Aorta (tissue), 5 donors: ENCODE measurements at regions not wholly inside any gene's neighbourhood (a gene's known extent, or its start where the extent isn't known, plus 50 kb on each side); places are given as distances from the start of the nearest gene placed in this dataset.

Experiments used
- ATAC-seq: fragments of 200-7000 bp; cut with Tn5 transposase; one replicate; pipeline ENCODE4 v1.9.1; 2022; ENCODE audit warnings: moderate library complexity; ENCODE audit not compliant: low FRiP score
- DNase-seq, 2 donors: peaks; one replicate each; pipeline ENCODE4 v3.0.0-alpha.2; 2020
- H3K27ac ChIP-seq, 2 donors: one replicate each; pipeline ENCODE4 v1.5.1; 2013; ENCODE audit warnings: low read length in 2 of 2, mild to moderate bottlenecking in 2 of 2, moderate library complexity in 2 of 2, control low read depth in 1 of 2, inconsistent platforms in 1 of 2, low read depth in 1 of 2
- H3K27me3 ChIP-seq, 2 donors: one replicate each; pipeline ENCODE4 v1.6.1; 2013; ENCODE audit warnings: control low read depth in 1 of 2, low read length in 1 of 2, mild to moderate bottlenecking in 1 of 2, moderate library complexity in 1 of 2; ENCODE audit not compliant: insufficient read depth in 2 of 2, control insufficient read depth in 1 of 2
- H3K36me3 ChIP-seq, 2 donors: one replicate each; pipeline ENCODE4 v1.6.1; 2013; ENCODE audit warnings: control low read depth in 1 of 2, low read length in 1 of 2, mild to moderate bottlenecking in 1 of 2; ENCODE audit not compliant: insufficient read depth in 2 of 2, control insufficient read depth in 1 of 2
- H3K4me1 ChIP-seq, 2 donors: one replicate each; pipeline ENCODE4 v1.6.1; 2013; ENCODE audit warnings: low read length in 2 of 2, control low read depth in 1 of 2, mild to moderate bottlenecking in 1 of 2, moderate library complexity in 1 of 2; ENCODE audit not compliant: insufficient read depth in 2 of 2, control insufficient read depth in 1 of 2
- H3K4me3 ChIP-seq, 2 donors: one replicate each; pipeline ENCODE4 v1.5.1; 2013; ENCODE audit warnings: low read length in 2 of 2, control low read depth in 1 of 2, mild to moderate bottlenecking in 1 of 2
- H3K9me3 ChIP-seq: one replicate; pipeline ENCODE4 v1.6.1; 2013; ENCODE audit warnings: mild to moderate bottlenecking, low read length; ENCODE audit not compliant: control insufficient read depth
- WGBS, 2 donors: extraction: QIAGEN DNeasy Blood & Tissue Kit; methylation state at CpG; one replicate each; pipeline ENCODE4 v1.1.7; 2013; 5-methylcytosine and 5-hydroxymethylcytosine counted together
- intact Hi-C, 2 donors: fragments of 100-400 bp; cut with DNase I; formaldehyde crosslinking; loops; one replicate each; pipeline versions ENCODE4 v1.14.2 to v1.15.0; 2022
- donor health status: healthy with polysubstance abuse.
- donor health status: Bipolar disorder and iron deficiency.
- donor health status: DM: no; HTN: no; CAD: no.
- donor health status: DM: no; HTN: no; CAD: no.
- donor health status: DM: yes; HTN: yes; CAD: no.

- WGBS, 2 donors = 73 to 75% methylated on average over 2 of the region's 2 CpGs
- no peak for ATAC-seq
- DNase-seq = no peak
- no peak overlapping the region for H3K4me3 ChIP-seq
- H3K9me3 ChIP-seq = peaks cover 2% of the 10 kb centered on the region
- no peak overlapping the region for H3K27ac ChIP-seq
- intact Hi-C loops = no loop called here
- no peaks in the 10 kb centered on the region for H3K4me1 ChIP-seq
- H3K36me3 ChIP-seq = no peaks in the 10 kb centered on the region
- no peaks in the 10 kb centered on the region for H3K27me3 ChIP-seq
Observed at GRCh38 chr15:52943746-52944145, 153.6 kb upstream of the ONECUT1 start.

GRCh38 chr15:52936489-52936888, 146.4 kb upstream of the ONECUT1 start:
- no peak for ATAC-seq
- no peak overlapping the region for H3K4me3 ChIP-seq
- peaks cover 8% of the 10 kb centered on the region for H3K9me3 ChIP-seq
- no peaks in the 10 kb centered on the region for H3K27me3 ChIP-seq
- intact Hi-C loops = no loop called here
- DNase-seq = no peak
- H3K4me1 ChIP-seq = no peaks in the 10 kb centered on the region
- WGBS, 2 donors = 85 to 89% methylated on average over 1 of the region's 1 CpG
- no peaks in the 10 kb centered on the region for H3K36me3 ChIP-seq
- no peak overlapping the region for H3K27ac ChIP-seq

- Histone ChIP-seq H3K4me1 (no peaks in the 10 kb centered on the region), H3K9me3 (peaks cover 2% of the 10 kb centered on the region), H3K36me3 (no peaks in the 10 kb centered on the region), H3K27ac (no peak overlapping the region), H3K27me3 (no peaks in the 10 kb centered on the region), H3K4me3 (no peak overlapping the region)
- 35 to 39% methylated on average over 10 of the region's 10 CpGs for WGBS, 2 donors
- intact Hi-C loops = no loop called here
- no peak for DNase-seq
- no peak for ATAC-seq
Observed at GRCh38 chr15:52925130-52925529, 135.0 kb upstream of the ONECUT1 start.

GRCh38 chr15:52924630-52925029, 134.5 kb upstream of the ONECUT1 start:
- no peak overlapping the region for H3K4me3 ChIP-seq
- H3K4me1 ChIP-seq = no peaks in the 10 kb centered on the region
- no peak for ATAC-seq
- H3K27ac ChIP-seq = no peak overlapping the region
- no peaks in the 10 kb centered on the region for H3K27me3 ChIP-seq
- intact Hi-C loops = no loop called here
- DNase-seq = no peak
- H3K36me3 ChIP-seq = no peaks in the 10 kb centered on the region
- peaks cover 2% of the 10 kb centered on the region for H3K9me3 ChIP-seq
- WGBS, 2 donors = 76 to 80% methylated on average over 7 of the region's 7 CpGs

- ATAC-seq (no peak), DNase-seq (no peak)
- Histone ChIP-seq H3K36me3 (no peaks in the 10 kb centered on the region), H3K4me3 (no peak overlapping the region), H3K27me3 (no peaks in the 10 kb centered on the region), H3K27ac (no peak overlapping the region), H3K9me3 (peaks cover 2% of the 10 kb centered on the region), H3K4me1 (no peaks in the 10 kb centered on the region)
- WGBS, 2 donors = 52 to 59% methylated on average over 6 of the region's 6 CpGs
- intact Hi-C loops = no loop called here
Observed at GRCh38 chr15:52923626-52924025, 133.5 kb upstream of the ONECUT1 start.

- intact Hi-C loops = no loop called here
- H3K4me3 ChIP-seq = no peak overlapping the region
- H3K36me3 ChIP-seq = no peaks in the 10 kb centered on the region
- H3K4me1 ChIP-seq = no peaks in the 10 kb centered on the region
- no peak for DNase-seq
- no peak for ATAC-seq
- H3K27me3 ChIP-seq = no peaks in the 10 kb centered on the region
- peaks cover 2% of the 10 kb centered on the region for H3K9me3 ChIP-seq
- H3K27ac ChIP-seq = no peak overlapping the region
- 77 to 87% methylated on average over 7 of the region's 7 CpGs for WGBS, 2 donors
Observed at GRCh38 chr15:52922871-52923270, 132.7 kb upstream of the ONECUT1 start.

GRCh38 chr15:52912172-52912571, 122.0 kb upstream of the ONECUT1 start:
- H3K27ac ChIP-seq = no peak overlapping the region
- ATAC-seq = no peak
- no peak for DNase-seq
- no peaks in the 10 kb centered on the region for H3K4me1 ChIP-seq
- no peak overlapping the region for H3K4me3 ChIP-seq
- intact Hi-C loops = no loop called here
- H3K27me3 ChIP-seq = no peaks in the 10 kb centered on the region
- 66 to 67% methylated on average over 1 of the region's 1 CpG for WGBS, 2 donors
- H3K36me3 ChIP-seq = no peaks in the 10 kb centered on the region
- no peaks in the 10 kb centered on the region for H3K9me3 ChIP-seq

GRCh38 chr15:52893338-52893737, 103.2 kb upstream of the ONECUT1 start:
- 71 to 78% methylated on average over 3 of the region's 3 CpGs for WGBS, 2 donors
- Histone ChIP-seq H3K27ac (no peak overlapping the region), H3K36me3 (no peaks in the 10 kb centered on the region), H3K9me3 (no peaks in the 10 kb centered on the region), H3K4me3 (no peak overlapping the region), H3K4me1 (no peaks in the 10 kb centered on the region), H3K27me3 (no peaks in the 10 kb centered on the region)
- DNase-seq (no peak), ATAC-seq (no peak)
- intact Hi-C loops = no loop called here

GRCh38 chr15:52879904-52880303, 89.8 kb upstream of the ONECUT1 start:
- no peaks in the 10 kb centered on the region for H3K27me3 ChIP-seq
- H3K36me3 ChIP-seq = no peaks in the 10 kb centered on the region
- intact Hi-C loops = no loop called here
- no peak overlapping the region for H3K4me3 ChIP-seq
- H3K4me1 ChIP-seq = no peaks in the 10 kb centered on the region
- DNase-seq = no peak
- peaks cover 3% of the 10 kb centered on the region for H3K9me3 ChIP-seq
- no peak for ATAC-seq
- H3K27ac ChIP-seq = no peak overlapping the region
- WGBS, 2 donors = 22 to 25% methylated on average over 7 of the region's 7 CpGs
